Ishikawa (cell line): ENCODE measurements at regions not wholly inside any gene's neighbourhood (a gene's known extent, or its start where the extent isn't known, plus 50 kb on each side); places are given as distances from the start of the nearest gene placed in this dataset.

Experiments
- CEBPB ChIP-seq: IDR thresholded peaks from 2 replicates; pipeline ENCODE4 v1.6.1; 2012
- CREB1 ChIP-seq: IDR thresholded peaks from 2 replicates; pipeline ENCODE4 v1.6.1; 2012; ENCODE audit warnings: low read depth
- EGR1 ChIP-seq: IDR thresholded peaks from 2 replicates; pipeline ENCODE4 v1.6.1; 2012
- EP300 ChIP-seq: IDR thresholded peaks from 2 replicates; pipeline ENCODE4 v1.6.1; 2012; ENCODE audit warnings: borderline replicate concordance
- FOXM1 ChIP-seq: IDR thresholded peaks from 2 replicates; pipeline ENCODE4 v1.6.1; 2012; ENCODE audit warnings: low read depth, borderline replicate concordance
- NFIC ChIP-seq: IDR thresholded peaks from 2 replicates; pipeline ENCODE4 v1.6.1; 2012
- RAD21 ChIP-seq: IDR thresholded peaks from 2 replicates; pipeline ENCODE4 v1.6.1; 2012; ENCODE audit warnings: low read depth
- TAF1 ChIP-seq: IDR thresholded peaks from 2 replicates; pipeline ENCODE4 v1.6.1; 2012; ENCODE audit warnings: low read depth, mild to moderate bottlenecking
- TCF12 ChIP-seq: IDR thresholded peaks from 2 replicates; pipeline ENCODE4 v1.6.1; 2012; ENCODE audit warnings: low read depth
- TEAD4 ChIP-seq: IDR thresholded peaks from 2 replicates; pipeline ENCODE4 v1.6.1; 2012
- YY1 ChIP-seq: IDR thresholded peaks from 2 replicates; pipeline ENCODE4 v1.6.1; 2012; ENCODE audit warnings: low read depth
- ZBTB7A ChIP-seq: IDR thresholded peaks from 2 replicates; pipeline ENCODE4 v1.6.1; 2012; ENCODE audit warnings: low read depth
- TF ChIP-seq, protein P1 (sequence below): IDR thresholded peaks from 2 replicates; pipeline ENCODE4 v1.6.1; 2012; ENCODE audit warnings: low read depth, mild to moderate bottlenecking
- TF ChIP-seq, protein P2 (sequence below): IDR thresholded peaks from 2 replicates; pipeline ENCODE4 v1.6.1; 2012
- TF ChIP-seq, protein P3 (sequence below): IDR thresholded peaks from 2 replicates; pipeline ENCODE4 v1.6.1; 2012

DNA sequence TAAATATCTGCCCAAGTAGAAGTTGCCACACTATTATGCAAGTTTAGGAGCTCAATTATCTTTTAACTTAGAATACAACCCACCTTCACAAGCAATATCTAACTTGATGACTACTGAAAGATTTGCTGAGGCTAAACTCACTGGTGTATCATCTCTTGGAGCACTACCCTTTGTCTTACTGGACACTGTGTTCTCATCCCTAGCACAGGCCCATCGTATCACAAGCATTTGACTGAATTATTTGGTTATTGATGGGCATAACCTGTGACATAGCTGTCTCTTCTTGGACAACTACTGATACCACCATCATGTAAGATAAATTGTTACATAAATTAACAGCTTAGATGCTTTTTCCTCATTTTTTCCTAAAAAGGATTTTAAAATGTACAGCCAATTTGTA is 216.2 kb upstream of the THBS1 start:
- TF ChIP-seq TCF12 (no peak), CEBPB (no peak), ZBTB7A (no peak), TEAD4 (no peak), NFIC (no peak), EP300 (no peak), CREB1 (no peak), RAD21 (no peak)
- TF ChIP-seq, protein P1, sequence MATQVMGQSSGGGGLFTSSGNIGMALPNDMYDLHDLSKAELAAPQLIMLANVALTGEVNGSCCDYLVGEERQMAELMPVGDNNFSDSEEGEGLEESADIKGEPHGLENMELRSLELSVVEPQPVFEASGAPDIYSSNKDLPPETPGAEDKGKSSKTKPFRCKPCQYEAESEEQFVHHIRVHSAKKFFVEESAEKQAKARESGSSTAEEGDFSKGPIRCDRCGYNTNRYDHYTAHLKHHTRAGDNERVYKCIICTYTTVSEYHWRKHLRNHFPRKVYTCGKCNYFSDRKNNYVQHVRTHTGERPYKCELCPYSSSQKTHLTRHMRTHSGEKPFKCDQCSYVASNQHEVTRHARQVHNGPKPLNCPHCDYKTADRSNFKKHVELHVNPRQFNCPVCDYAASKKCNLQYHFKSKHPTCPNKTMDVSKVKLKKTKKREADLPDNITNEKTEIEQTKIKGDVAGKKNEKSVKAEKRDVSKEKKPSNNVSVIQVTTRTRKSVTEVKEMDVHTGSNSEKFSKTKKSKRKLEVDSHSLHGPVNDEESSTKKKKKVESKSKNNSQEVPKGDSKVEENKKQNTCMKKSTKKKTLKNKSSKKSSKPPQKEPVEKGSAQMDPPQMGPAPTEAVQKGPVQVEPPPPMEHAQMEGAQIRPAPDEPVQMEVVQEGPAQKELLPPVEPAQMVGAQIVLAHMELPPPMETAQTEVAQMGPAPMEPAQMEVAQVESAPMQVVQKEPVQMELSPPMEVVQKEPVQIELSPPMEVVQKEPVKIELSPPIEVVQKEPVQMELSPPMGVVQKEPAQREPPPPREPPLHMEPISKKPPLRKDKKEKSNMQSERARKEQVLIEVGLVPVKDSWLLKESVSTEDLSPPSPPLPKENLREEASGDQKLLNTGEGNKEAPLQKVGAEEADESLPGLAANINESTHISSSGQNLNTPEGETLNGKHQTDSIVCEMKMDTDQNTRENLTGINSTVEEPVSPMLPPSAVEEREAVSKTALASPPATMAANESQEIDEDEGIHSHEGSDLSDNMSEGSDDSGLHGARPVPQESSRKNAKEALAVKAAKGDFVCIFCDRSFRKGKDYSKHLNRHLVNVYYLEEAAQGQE: no peak
- TF ChIP-seq, protein P2, sequence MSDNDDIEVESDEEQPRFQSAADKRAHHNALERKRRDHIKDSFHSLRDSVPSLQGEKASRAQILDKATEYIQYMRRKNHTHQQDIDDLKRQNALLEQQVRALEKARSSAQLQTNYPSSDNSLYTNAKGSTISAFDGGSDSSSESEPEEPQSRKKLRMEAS: no peak

DNA sequence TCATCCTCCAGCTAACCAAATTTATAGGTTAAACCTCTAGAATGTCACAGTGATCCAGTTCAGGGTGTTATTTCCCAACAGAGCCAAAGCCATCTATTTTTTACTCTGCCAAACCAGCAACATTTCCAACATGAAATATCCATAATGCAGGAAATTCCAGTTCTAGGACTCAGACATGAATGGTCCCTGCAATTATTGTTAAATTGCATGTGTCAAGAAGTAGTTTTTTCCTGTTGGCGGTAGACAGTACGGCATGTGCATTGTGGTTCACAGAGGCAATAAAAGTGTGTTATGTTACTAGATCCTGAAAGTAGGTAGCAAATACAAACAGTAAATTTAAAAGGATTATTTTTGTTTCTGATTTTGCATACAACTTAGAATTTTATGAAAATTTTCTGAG is 215.7 kb upstream of the THBS1 start:
- TF ChIP-seq EGR1 (no peak), YY1 (no peak), ZBTB7A (no peak), TAF1 (no peak), RAD21 (no peak)

DNA sequence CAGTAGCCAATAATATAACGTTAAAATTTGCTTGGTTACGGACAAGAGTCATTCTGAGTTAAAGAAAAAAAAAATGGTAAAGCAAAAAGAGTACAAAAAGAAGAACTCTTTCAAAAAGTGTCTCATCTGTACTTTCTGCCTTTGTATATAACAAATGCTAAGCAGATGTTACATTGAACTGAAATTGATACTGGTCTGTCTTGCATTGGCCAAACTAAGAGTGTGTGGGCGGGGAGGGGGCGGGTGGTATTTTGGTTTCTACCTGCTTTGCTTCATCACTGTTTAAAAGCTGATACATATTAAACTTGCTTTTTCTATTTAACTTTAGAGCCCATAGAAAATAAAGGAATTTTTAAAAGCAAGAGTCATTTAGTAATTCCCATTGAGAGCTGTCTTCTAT is 215.0 kb upstream of the THBS1 start:
- TF ChIP-seq CREB1 (no peak), TEAD4 (no peak), YY1 (no peak), EP300 (no peak), ZBTB7A (no peak), NFIC (no peak), RAD21 (no peak), TAF1 (no peak), CEBPB (no peak), FOXM1 (no peak)
- TF ChIP-seq, protein P2: no peak
- TF ChIP-seq, protein P1: no peak

DNA sequence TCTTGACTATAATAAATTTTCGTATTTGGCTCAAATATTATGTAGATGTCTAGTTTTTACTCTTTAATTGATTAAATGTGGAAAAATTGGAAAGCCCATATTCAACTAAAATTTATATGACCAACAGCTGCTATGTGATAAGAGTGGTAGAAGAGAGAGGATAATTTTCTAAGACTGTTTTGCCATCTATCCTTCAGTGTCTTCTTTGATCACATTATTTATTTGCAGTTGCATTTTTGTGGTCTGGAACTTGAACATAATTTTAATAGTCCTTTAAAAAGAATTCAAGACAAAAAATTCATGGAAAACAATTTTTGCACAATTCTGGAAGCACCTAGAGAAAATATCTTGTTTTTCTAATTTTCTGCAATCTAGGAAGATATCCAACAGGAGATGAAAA is 213.3 kb upstream of the THBS1 start:
- TF ChIP-seq, protein P3, sequence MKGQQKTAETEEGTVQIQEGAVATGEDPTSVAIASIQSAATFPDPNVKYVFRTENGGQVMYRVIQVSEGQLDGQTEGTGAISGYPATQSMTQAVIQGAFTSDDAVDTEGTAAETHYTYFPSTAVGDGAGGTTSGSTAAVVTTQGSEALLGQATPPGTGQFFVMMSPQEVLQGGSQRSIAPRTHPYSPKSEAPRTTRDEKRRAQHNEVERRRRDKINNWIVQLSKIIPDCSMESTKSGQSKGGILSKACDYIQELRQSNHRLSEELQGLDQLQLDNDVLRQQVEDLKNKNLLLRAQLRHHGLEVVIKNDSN: no peak

DNA sequence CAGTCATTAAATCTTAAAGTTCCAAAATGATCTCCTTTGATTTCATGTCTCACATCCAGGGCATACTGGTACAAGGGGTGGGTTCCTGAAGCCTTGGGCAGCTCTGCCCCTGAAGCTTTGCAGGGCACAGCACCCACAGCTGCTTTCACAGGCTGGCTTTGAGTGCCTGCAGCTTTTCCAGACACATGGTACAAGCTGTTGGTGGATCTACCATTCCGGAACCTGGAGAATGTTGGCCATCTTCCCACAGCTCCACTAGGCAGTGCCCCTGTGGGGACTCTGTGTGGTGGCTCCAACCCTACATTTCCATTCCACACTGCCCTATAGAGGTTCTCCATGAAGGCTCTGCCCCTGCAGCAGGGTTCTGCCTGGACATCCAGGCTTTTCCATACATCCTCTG is 211.1 kb upstream of the THBS1 start:
- no peak for TF ChIP-seq YY1
- no peak for TF ChIP-seq NFIC
- TF ChIP-seq EP300: no peak
- no peak for TF ChIP-seq CEBPB
- TF ChIP-seq TEAD4: no peak
- TF ChIP-seq FOXM1: no peak
- no peak for TF ChIP-seq ZBTB7A
- no peak for TF ChIP-seq TAF1
- no peak for TF ChIP-seq EGR1
- TF ChIP-seq, protein P2: no peak
- no peak for TF ChIP-seq CREB1
- no peak for TF ChIP-seq RAD21
- TF ChIP-seq, protein P3: no peak

DNA sequence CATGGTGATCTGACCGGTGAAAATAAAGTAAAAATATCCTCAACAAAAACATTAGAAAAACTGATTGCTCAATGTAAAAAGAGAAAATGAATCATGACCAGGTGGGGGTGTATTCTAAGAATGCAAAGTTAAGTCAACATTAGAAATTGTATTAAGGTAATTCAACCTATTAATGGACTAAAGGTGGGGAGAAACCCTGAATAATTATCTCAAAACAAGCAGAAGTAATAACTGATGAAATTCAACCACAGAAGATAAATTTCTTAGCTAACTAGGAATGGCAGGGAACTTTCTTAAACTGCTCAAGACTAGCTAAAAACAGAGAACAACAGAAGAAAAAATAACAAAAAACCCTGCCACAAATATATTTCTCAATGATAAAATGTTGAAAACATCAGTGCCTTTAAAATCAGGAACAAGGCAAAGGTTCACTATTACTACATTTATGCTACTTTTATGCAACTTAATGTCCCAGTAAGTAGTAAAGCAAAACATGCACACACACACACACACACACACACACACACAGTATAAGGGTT is 204.4 kb upstream of the THBS1 start:
- TF ChIP-seq TAF1 (no peak), NFIC (no peak), FOXM1 (no peak), RAD21 (no peak), TEAD4 (no peak), YY1 (no peak), EGR1 (no peak), TCF12 (no peak), ZBTB7A (no peak)
- TF ChIP-seq, protein P2: no peak
